SJCRH30 (cell line): ENCODE measurements at regions not wholly inside any gene's neighbourhood (a gene's known extent, or its start where the extent isn't known, plus 50 kb on each side); places are given as distances from the start of the nearest gene placed in this dataset.
"Not testable (repeated sequence)": the region's sequence is repeated elsewhere in the genome, so short reads cannot be mapped to it uniquely, and the experiment has no call there.

ENCODE experiments used
- DNase-seq, 2 experiments: peaks; one replicate each; pipeline ENCODE4 v3.0.0-alpha.2; 2015 to 2020
- H3K27ac ChIP-seq: fragments of 250-450 bp; sonication (Bioruptor Pico); 2 replicates; pipeline ENCODE4 v1.5.1; 2020; ENCODE audit warnings: mild to moderate bottlenecking, moderate library complexity
- H3K27me3 ChIP-seq: fragments of 250-450 bp; sonication (Bioruptor Pico); 2 replicates; pipeline ENCODE4 v1.5.1; 2020; ENCODE audit warnings: mild to moderate bottlenecking, moderate library complexity
- H3K36me3 ChIP-seq: fragments of 250-450 bp; sonication (Bioruptor Pico); 2 replicates; pipeline ENCODE4 v1.5.1; 2020; ENCODE audit warnings: mild to moderate bottlenecking, moderate library complexity
- H3K4me1 ChIP-seq: fragments of 250-450 bp; sonication (Bioruptor Pico); 2 replicates; pipeline ENCODE4 v1.5.1; 2020; ENCODE audit warnings: mild to moderate bottlenecking, moderate library complexity
- H3K4me3 ChIP-seq: fragments of 250-450 bp; sonication (Bioruptor Pico); 2 replicates; pipeline ENCODE4 v1.5.1; 2020; ENCODE audit warnings: mild to moderate bottlenecking, moderate library complexity
- H3K9me3 ChIP-seq: fragments of 250-450 bp; sonication (Bioruptor Pico); replicated peaks from 2 replicates; pipeline ENCODE4 v1.5.1; 2020; ENCODE audit warnings: mild to moderate bottlenecking, moderate library complexity

GRCh38 chr3:74978684-74979083 lies 364.2 kb upstream of the CNTN3 start:
- H3K27me3 ChIP-seq = no peaks in the 10 kb centered on the region
- no peak overlapping the region for H3K27ac ChIP-seq
- no peaks in the 10 kb centered on the region for H3K9me3 ChIP-seq
- DNase-seq = no peak
- no peaks in the 10 kb centered on the region for H3K36me3 ChIP-seq
- H3K4me3 ChIP-seq = no peak overlapping the region
- no peaks in the 10 kb centered on the region for H3K4me1 ChIP-seq

GRCh38 chr3:74985028-74985904 lies 370.8 kb upstream of the CNTN3 start:
- not testable (repeated sequence) for H3K4me1 ChIP-seq, H3K27me3 ChIP-seq, H3K4me3 ChIP-seq, H3K9me3 ChIP-seq, H3K27ac ChIP-seq, DNase-seq, H3K36me3 ChIP-seq

GRCh38 chr3:74988095-74988494 lies 373.6 kb upstream of the CNTN3 start:
- Histone ChIP-seq H3K27me3 (no peaks in the 10 kb centered on the region), H3K9me3 (no peaks in the 10 kb centered on the region), H3K36me3 (no peaks in the 10 kb centered on the region), H3K4me3 (no peak overlapping the region), H3K4me1 (no peaks in the 10 kb centered on the region), H3K27ac (no peak overlapping the region)
- DNase-seq = no peak

GRCh38 chr3:74992898-74993297 lies 378.4 kb upstream of the CNTN3 start:
- Histone ChIP-seq H3K27me3 (no peaks in the 10 kb centered on the region), H3K9me3 (no peaks in the 10 kb centered on the region), H3K27ac (no peak overlapping the region), H3K36me3 (no peaks in the 10 kb centered on the region), H3K4me3 (no peak overlapping the region), H3K4me1 (no peaks in the 10 kb centered on the region)
- DNase-seq = no peak

- Histone ChIP-seq H3K36me3 (no peaks in the 10 kb centered on the region), H3K27ac (no peak overlapping the region), H3K9me3 (no peaks in the 10 kb centered on the region), H3K4me3 (no peak overlapping the region), H3K27me3 (no peaks in the 10 kb centered on the region), H3K4me1 (no peaks in the 10 kb centered on the region)
- DNase-seq = peak in 1 of 2 experiments; percentile 13
Observed at GRCh38 chr3:75001330-75001729, 386.9 kb upstream of the CNTN3 start.

GRCh38 chr3:75012791-75013331 lies 398.4 kb upstream of the CNTN3 start:
- H3K9me3 ChIP-seq = no peaks in the 10 kb centered on the region
- no peak for DNase-seq
- no peak overlapping the region for H3K27ac ChIP-seq
- H3K36me3 ChIP-seq = no peaks in the 10 kb centered on the region
- H3K27me3 ChIP-seq = no peaks in the 10 kb centered on the region
- H3K4me3 ChIP-seq = no peak overlapping the region
- H3K4me1 ChIP-seq = no peaks in the 10 kb centered on the region

GRCh38 chr3:75014008-75014407 lies 399.5 kb upstream of the CNTN3 start:
- Histone ChIP-seq H3K27me3 (no peaks in the 10 kb centered on the region), H3K4me1 (no peaks in the 10 kb centered on the region), H3K4me3 (no peak overlapping the region), H3K36me3 (no peaks in the 10 kb centered on the region), H3K27ac (no peak overlapping the region), H3K9me3 (no peaks in the 10 kb centered on the region)
- no peak for DNase-seq

GRCh38 chr3:75015280-75015679 lies 400.8 kb upstream of the CNTN3 start:
- Histone ChIP-seq H3K27me3 (no peaks in the 10 kb centered on the region), H3K36me3 (no peaks in the 10 kb centered on the region), H3K27ac (no peak overlapping the region), H3K4me3 (no peak overlapping the region), H3K4me1 (no peaks in the 10 kb centered on the region), H3K9me3 (no peaks in the 10 kb centered on the region)
- no peak for DNase-seq

GRCh38 chr3:75035146-75035545 lies 420.7 kb upstream of the CNTN3 start:
- H3K36me3 ChIP-seq = no peaks in the 10 kb centered on the region
- no peaks in the 10 kb centered on the region for H3K4me1 ChIP-seq
- H3K4me3 ChIP-seq = no peak overlapping the region
- no peak for DNase-seq
- no peak overlapping the region for H3K27ac ChIP-seq
- no peaks in the 10 kb centered on the region for H3K27me3 ChIP-seq
- no peaks in the 10 kb centered on the region for H3K9me3 ChIP-seq

GRCh38 chr3:75042941-75043340 lies 428.5 kb upstream of the CNTN3 start:
- Histone ChIP-seq H3K4me1 (no peaks in the 10 kb centered on the region), H3K4me3 (no peak overlapping the region), H3K9me3 (no peaks in the 10 kb centered on the region), H3K36me3 (no peaks in the 10 kb centered on the region), H3K27me3 (no peaks in the 10 kb centered on the region), H3K27ac (no peak overlapping the region)
- DNase-seq = no peak

- Histone ChIP-seq H3K9me3 (no peaks in the 10 kb centered on the region), H3K27me3 (no peaks in the 10 kb centered on the region), H3K36me3 (no peaks in the 10 kb centered on the region), H3K27ac (peak overlapping the region; percentile 48), H3K4me3 (no peak overlapping the region), H3K4me1 (no peaks in the 10 kb centered on the region)
- DNase-seq = peak; percentile 20 to 42
Observed at GRCh38 chr3:75048650-75049049, 434.2 kb upstream of the CNTN3 start.

GRCh38 chr3:75049533-75049932 lies 435.1 kb upstream of the CNTN3 start:
- Histone ChIP-seq H3K4me3 (no peak overlapping the region), H3K4me1 (no peaks in the 10 kb centered on the region), H3K27ac (peak overlapping the region; percentile 48), H3K36me3 (no peaks in the 10 kb centered on the region), H3K27me3 (no peaks in the 10 kb centered on the region), H3K9me3 (no peaks in the 10 kb centered on the region)
- DNase-seq = no peak

- no peaks in the 10 kb centered on the region for H3K27me3 ChIP-seq
- no peaks in the 10 kb centered on the region for H3K9me3 ChIP-seq
- H3K4me1 ChIP-seq = no peaks in the 10 kb centered on the region
- no peaks in the 10 kb centered on the region for H3K36me3 ChIP-seq
- no peak for DNase-seq
- H3K4me3 ChIP-seq = no peak overlapping the region
- no peak overlapping the region for H3K27ac ChIP-seq
Observed at GRCh38 chr3:75059120-75059519, 444.7 kb upstream of the CNTN3 start.

- no peaks in the 10 kb centered on the region for H3K36me3 ChIP-seq
- no peak for DNase-seq
- no peaks in the 10 kb centered on the region for H3K27me3 ChIP-seq
- H3K4me1 ChIP-seq = no peaks in the 10 kb centered on the region
- H3K27ac ChIP-seq = no peak overlapping the region
- no peak overlapping the region for H3K4me3 ChIP-seq
- H3K9me3 ChIP-seq = no peaks in the 10 kb centered on the region
Observed at GRCh38 chr3:75061806-75062205, 447.3 kb upstream of the CNTN3 start.

- DNase-seq = no peak
- Histone ChIP-seq H3K36me3 (no peaks in the 10 kb centered on the region), H3K27ac (no peak overlapping the region), H3K27me3 (no peaks in the 10 kb centered on the region), H3K4me3 (no peak overlapping the region), H3K9me3 (no peaks in the 10 kb centered on the region), H3K4me1 (no peaks in the 10 kb centered on the region)
Observed at GRCh38 chr3:75075158-75075557, 460.7 kb upstream of the CNTN3 start.

- H3K36me3 ChIP-seq = no peaks in the 10 kb centered on the region
- no peak overlapping the region for H3K27ac ChIP-seq
Observed at GRCh38 chr3:75076481-75076880, 462.0 kb upstream of the CNTN3 start.

More at GRCh38 chr3:75076481-75076880, 462.0 kb upstream of the CNTN3 start:
- Histone ChIP-seq H3K27me3 (no peaks in the 10 kb centered on the region), H3K4me3 (no peak overlapping the region), H3K9me3 (no peaks in the 10 kb centered on the region), H3K4me1 (no peaks in the 10 kb centered on the region)
- no peak for DNase-seq
